Liver (tissue), 3 donors: ENCODE measurements at regions not wholly inside any gene's neighbourhood (a gene's known extent, or its start where the extent isn't known, plus 50 kb on each side); places are given as distances from the start of the nearest gene placed in this dataset.

Experiments
- JUND ChIP-seq, 2 donors: IDR thresholded peaks; 2 replicates each; pipeline ENCODE4 v1.6.1; 2016; ENCODE audit warnings: antibody characterized with exemption in 2 of 2
- RAD21 ChIP-seq, 2 donors: IDR thresholded peaks; 2 replicates each; pipeline ENCODE4 v1.6.1; 2016; ENCODE audit warnings: antibody characterized with exemption in 2 of 2, mild to moderate bottlenecking in 2 of 2
- YY1 ChIP-seq: IDR thresholded peaks from 2 replicates; pipeline ENCODE4 v1.6.1; 2016; ENCODE audit warnings: antibody characterized with exemption, mild to moderate bottlenecking
- TF ChIP-seq, protein P1 (sequence below): fragments of 150-350 bp; IDR thresholded peaks from 2 replicates; pipeline ENCODE4 v1.5.1; 2017; ENCODE audit warnings: improper control_type of control experiment, low read depth, low read length; ENCODE audit not compliant: missing input control
- TF ChIP-seq, protein P2 (sequence below): IDR thresholded peaks from 2 replicates; pipeline ENCODE4 v1.6.1; 2016; ENCODE audit warnings: antibody characterized with exemption
- TF ChIP-seq, protein P3 (sequence below): IDR thresholded peaks from 2 replicates; pipeline ENCODE4 v1.6.1; 2016; ENCODE audit warnings: antibody characterized with exemption
- donor health status: healthy.
- donor health status: healthy.

DNA sequence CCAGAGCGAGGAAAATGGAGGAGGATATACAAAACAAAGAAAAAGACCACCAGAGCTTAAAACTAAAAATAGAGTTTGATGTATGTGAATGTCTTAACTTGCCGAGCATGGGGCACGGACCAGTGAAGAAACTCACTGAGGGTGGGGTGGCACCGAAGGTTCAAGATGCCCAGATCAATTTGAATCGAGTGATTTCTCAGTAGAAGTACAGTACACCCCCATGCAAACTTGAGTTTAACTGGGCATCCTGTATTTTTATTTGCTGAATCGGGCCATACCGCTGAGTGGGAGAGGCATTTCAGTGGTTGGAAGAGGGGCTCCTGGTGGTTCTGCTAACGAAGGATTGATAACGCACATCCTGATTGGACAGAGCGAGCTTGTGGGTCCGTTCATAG is 81.7 kb downstream of the ANKRD60 start:
- TF ChIP-seq, protein P1, sequence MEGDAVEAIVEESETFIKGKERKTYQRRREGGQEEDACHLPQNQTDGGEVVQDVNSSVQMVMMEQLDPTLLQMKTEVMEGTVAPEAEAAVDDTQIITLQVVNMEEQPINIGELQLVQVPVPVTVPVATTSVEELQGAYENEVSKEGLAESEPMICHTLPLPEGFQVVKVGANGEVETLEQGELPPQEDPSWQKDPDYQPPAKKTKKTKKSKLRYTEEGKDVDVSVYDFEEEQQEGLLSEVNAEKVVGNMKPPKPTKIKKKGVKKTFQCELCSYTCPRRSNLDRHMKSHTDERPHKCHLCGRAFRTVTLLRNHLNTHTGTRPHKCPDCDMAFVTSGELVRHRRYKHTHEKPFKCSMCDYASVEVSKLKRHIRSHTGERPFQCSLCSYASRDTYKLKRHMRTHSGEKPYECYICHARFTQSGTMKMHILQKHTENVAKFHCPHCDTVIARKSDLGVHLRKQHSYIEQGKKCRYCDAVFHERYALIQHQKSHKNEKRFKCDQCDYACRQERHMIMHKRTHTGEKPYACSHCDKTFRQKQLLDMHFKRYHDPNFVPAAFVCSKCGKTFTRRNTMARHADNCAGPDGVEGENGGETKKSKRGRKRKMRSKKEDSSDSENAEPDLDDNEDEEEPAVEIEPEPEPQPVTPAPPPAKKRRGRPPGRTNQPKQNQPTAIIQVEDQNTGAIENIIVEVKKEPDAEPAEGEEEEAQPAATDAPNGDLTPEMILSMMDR = no peak
- TF ChIP-seq JUND (IDR thresholded peaks at IDR 0.05) (no peak), RAD21 (IDR thresholded peaks at IDR 0.05) (no peak), YY1 (no peak)
- TF ChIP-seq, protein P2, sequence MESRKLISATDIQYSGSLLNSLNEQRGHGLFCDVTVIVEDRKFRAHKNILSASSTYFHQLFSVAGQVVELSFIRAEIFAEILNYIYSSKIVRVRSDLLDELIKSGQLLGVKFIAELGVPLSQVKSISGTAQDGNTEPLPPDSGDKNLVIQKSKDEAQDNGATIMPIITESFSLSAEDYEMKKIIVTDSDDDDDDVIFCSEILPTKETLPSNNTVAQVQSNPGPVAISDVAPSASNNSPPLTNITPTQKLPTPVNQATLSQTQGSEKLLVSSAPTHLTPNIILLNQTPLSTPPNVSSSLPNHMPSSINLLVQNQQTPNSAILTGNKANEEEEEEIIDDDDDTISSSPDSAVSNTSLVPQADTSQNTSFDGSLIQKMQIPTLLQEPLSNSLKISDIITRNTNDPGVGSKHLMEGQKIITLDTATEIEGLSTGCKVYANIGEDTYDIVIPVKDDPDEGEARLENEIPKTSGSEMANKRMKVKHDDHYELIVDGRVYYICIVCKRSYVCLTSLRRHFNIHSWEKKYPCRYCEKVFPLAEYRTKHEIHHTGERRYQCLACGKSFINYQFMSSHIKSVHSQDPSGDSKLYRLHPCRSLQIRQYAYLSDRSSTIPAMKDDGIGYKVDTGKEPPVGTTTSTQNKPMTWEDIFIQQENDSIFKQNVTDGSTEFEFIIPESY = no peak
- TF ChIP-seq, protein P3, sequence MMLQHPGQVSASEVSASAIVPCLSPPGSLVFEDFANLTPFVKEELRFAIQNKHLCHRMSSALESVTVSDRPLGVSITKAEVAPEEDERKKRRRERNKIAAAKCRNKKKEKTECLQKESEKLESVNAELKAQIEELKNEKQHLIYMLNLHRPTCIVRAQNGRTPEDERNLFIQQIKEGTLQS = no peak
